Common myeloid progenitor, CD34-positive (primary cell): ENCODE measurements at regions not wholly inside any gene's neighbourhood (a gene's known extent, or its start where the extent isn't known, plus 50 kb on each side); places are given as distances from the start of the nearest gene placed in this dataset.

Source experiments
- CTCF ChIA-PET: fragments of 350-600 bp; sonication (Branson Sonifier 250); formaldehyde crosslinking; loops from one replicate; lab custom pipeline; 2021; ENCODE audit warnings: antibody characterized with exemption; lab: Charles Lee
- POLR2A ChIA-PET: fragments of 350-600 bp; sonication (Branson Sonifier 250); formaldehyde crosslinking; loops from one replicate; lab custom pipeline; 2021; ENCODE audit warnings: antibody characterized with exemption; lab: Charles Lee
- DNase-seq, 3 donors: peaks; one replicate each; pipeline versions ENCODE4 v3.0.0 to v3.0.0-alpha.2; 2013
- H3K27ac ChIP-seq, 2 experiments: 1 replicate in 1 of 2; 2 replicates in 1 of 2; pipeline ENCODE4 v1.7.0; 2013; ENCODE audit warnings: inconsistent platforms in 2 of 2, low read length in 2 of 2, mild to moderate bottlenecking in 2 of 2, low read depth in 1 of 2, moderate library complexity in 1 of 2; ENCODE audit not compliant: severe bottlenecking in 2 of 2, insufficient read depth in 1 of 2, poor library complexity in 1 of 2
- H3K27me3 ChIP-seq, 5 experiments: replicated peaks in 2 of 5; 1 replicate in 3 of 5; 2 replicates in 2 of 5; pipeline versions ENCODE4 v1.6.1 to v1.7.0; 2013; ENCODE audit warnings: low read length in 4 of 5, mild to moderate bottlenecking in 2 of 5, moderate library complexity in 2 of 5, inconsistent platforms in 1 of 5; ENCODE audit not compliant: insufficient read depth in 5 of 5, control insufficient read depth in 4 of 5
- H3K36me3 ChIP-seq, 4 experiments: 1 replicate in 2 of 4; 2 replicates in 2 of 4; pipeline versions ENCODE4 v1.6.1 to v1.7.0; 2013; ENCODE audit warnings: low read length in 3 of 4, control low read depth in 1 of 4, mild to moderate bottlenecking in 1 of 4; ENCODE audit not compliant: control insufficient read depth in 4 of 4, insufficient read depth in 4 of 4
- H3K4me1 ChIP-seq, 4 experiments: 1 replicate in 3 of 4; 2 replicates in 1 of 4; pipeline versions ENCODE4 v1.6.1 to v1.7.1; 2013; ENCODE audit warnings: low read length in 3 of 4, mild to moderate bottlenecking in 3 of 4, control low read depth in 1 of 4, inconsistent platforms in 1 of 4, moderate library complexity in 1 of 4; ENCODE audit not compliant: control insufficient read depth in 4 of 4, insufficient read depth in 4 of 4; ENCODE audit errors: control extremely low read depth in 1 of 4
- H3K4me3 ChIP-seq, 7 experiments: 1 replicate in 4 of 7; 2 replicates in 3 of 7; pipeline versions ENCODE4 v1.5.1 to v1.7.0; 2013; ENCODE audit warnings: mild to moderate bottlenecking in 7 of 7, low read length in 6 of 7, moderate library complexity in 6 of 7, inconsistent platforms in 2 of 7, low read depth in 2 of 7, control low read depth in 1 of 7; ENCODE audit not compliant: insufficient read depth in 4 of 7, control insufficient read depth in 1 of 7; ENCODE audit errors: extremely low read depth in 1 of 7
- H3K9me3 ChIP-seq, 5 experiments: 1 replicate in 4 of 5; 2 replicates in 1 of 5; pipeline versions ENCODE4 v1.6.1 to v1.7.1; 2013; ENCODE audit warnings: low read length in 4 of 5, mild to moderate bottlenecking in 2 of 5, inconsistent platforms in 1 of 5, low read depth in 1 of 5, moderate library complexity in 1 of 5; ENCODE audit not compliant: control insufficient read depth in 4 of 5, insufficient read depth in 2 of 5; ENCODE audit errors: control extremely low read depth in 1 of 5
- WGBS: methylation state at CpG from one replicate; pipeline ENCODE4 v1.1.5; 2013; ENCODE audit not compliant: insufficient coverage; 5-methylcytosine and 5-hydroxymethylcytosine counted together

DNA sequence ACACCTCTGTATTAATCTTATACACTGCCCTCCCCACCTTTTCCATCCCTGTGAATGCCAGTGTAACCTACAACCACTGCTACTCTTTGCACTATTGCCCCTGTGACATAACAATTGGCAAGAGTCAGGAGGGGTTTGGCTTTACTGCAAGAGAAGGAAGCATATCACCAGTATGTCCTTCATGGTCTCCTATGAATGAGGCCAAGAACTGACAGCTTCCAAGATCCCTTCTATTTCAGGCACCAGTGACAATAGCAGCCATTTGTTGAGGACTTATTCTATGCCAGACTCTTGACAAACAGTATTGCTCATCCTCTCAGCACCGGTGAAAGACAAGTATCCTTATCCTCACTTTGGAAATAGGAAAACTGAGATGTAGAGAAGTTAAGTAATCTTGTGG, 363.9 kb downstream of the MID1IP1 start:
- Histone ChIP-seq H3K9me3 (no peaks in the 10 kb centered on the region), H3K4me1 (peaks cover 0 to 13% (median 9%) of the 10 kb centered on the region in 4 experiments), H3K36me3 (no peaks in the 10 kb centered on the region), H3K27me3 (peaks cover 0 to 37% (median 6%) of the 10 kb centered on the region in 5 experiments), H3K27ac (no peak overlapping the region), H3K4me3 (no peak overlapping the region)
- ChIA-PET POLR2A (no interaction called here), CTCF (interaction anchor here (1.6 kb wide), 1 partner anchor 16 kb away, joined by 4 read pairs; no protein-coding TSS in a partner anchor)
- DNase-seq: no peak
- WGBS: no CpG with 5 or more reads among the region's 1 CpG

GRCh38 chrX:39165773-39166172, 364.5 kb downstream of the MID1IP1 start:
- DNase-seq: no peak
- Histone ChIP-seq H3K36me3 (no peaks in the 10 kb centered on the region), H3K27ac (no peak overlapping the region), H3K27me3 (peaks cover 0 to 35% (median 6%) of the 10 kb centered on the region in 5 experiments), H3K4me1 (peaks cover 0 to 13% (median 9%) of the 10 kb centered on the region in 4 experiments), H3K9me3 (no peaks in the 10 kb centered on the region), H3K4me3 (no peak overlapping the region)
- ChIA-PET CTCF (no interaction called here), POLR2A (no interaction called here)
- 100% methylated on average over 2 of the region's 4 CpGs for WGBS

DNA sequence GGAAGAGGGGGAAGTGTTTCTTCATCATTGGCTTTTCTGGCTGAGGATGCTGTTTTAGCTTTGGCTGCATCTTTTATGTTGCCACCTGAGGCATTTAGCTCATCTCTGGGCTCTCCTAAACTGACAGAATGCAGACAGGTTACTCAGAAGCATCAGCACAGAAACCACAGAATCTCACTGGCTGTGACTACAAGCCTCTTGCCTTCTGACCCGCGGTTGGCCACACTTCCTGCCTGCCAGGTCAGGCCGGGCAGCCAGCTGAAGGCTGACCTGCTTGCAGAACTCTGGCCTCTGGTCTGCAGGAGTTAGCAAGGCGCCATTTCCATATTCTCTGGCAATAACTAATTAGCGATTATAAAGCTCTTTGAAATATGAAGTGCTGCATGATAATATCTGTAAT, 366.5 kb downstream of the MID1IP1 start:
- no peak overlapping the region for H3K27ac ChIP-seq
- no peaks in the 10 kb centered on the region for H3K36me3 ChIP-seq
- DNase-seq: no peak
- H3K9me3 ChIP-seq: peaks cover 0 to 2% (median 0%) of the 10 kb centered on the region in 5 experiments
- POLR2A ChIA-PET: no interaction called here
- H3K27me3 ChIP-seq: peaks cover 0 to 16% (median 6%) of the 10 kb centered on the region in 5 experiments
- CTCF ChIA-PET: interaction anchor here (1.2 kb wide), 1 partner anchor 29 kb away, joined by 3 read pairs; no protein-coding TSS in a partner anchor
- H3K4me3 ChIP-seq: no peak overlapping the region
- WGBS: 45% methylated on average over 4 of the region's 5 CpGs
- peaks cover 0 to 8% (median under 1%) of the 10 kb centered on the region in 4 experiments for H3K4me1 ChIP-seq

GRCh38 chrX:39168609-39169008, 367.4 kb downstream of the MID1IP1 start:
- peaks cover 0 to 8% (median 0%) of the 10 kb centered on the region in 4 experiments for H3K4me1 ChIP-seq
- H3K36me3 ChIP-seq: no peaks in the 10 kb centered on the region
- no peak overlapping the region for H3K27ac ChIP-seq
- H3K4me3 ChIP-seq: no peak overlapping the region
- ChIA-PET CTCF (no interaction called here), POLR2A (no interaction called here)
- DNase-seq: no peak
- WGBS: 88% methylated on average over 10 of the region's 11 CpGs
- H3K27me3 ChIP-seq: peaks cover 0 to 11% (median 4%) of the 10 kb centered on the region in 5 experiments
- H3K9me3 ChIP-seq: peaks cover 0 to 2% (median 0%) of the 10 kb centered on the region in 5 experiments

DNA sequence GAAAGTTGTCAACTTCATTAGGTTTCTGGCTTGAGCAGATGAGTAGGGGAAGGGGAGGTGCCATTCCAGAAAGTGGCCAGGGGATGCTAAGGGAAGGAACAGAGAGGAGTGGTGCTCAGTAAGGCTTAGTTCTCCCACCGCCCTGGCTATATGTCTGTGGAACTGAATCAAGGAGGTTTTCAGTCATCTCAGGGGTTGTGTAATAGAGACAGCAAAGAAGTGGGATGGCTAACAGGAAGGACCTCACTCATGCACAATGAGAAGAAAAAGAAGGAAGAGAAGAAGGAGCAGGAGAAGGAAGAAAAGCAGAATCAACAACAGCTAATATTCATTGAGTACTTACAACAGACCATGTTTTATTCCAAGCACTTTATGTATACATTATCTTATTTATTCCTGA, 368.7 kb downstream of the MID1IP1 start:
- DNase-seq: no peak
- CTCF ChIA-PET: interaction anchor here (0.9 kb wide), 1 partner anchor 18 kb away, joined by 3 read pairs; no protein-coding TSS in a partner anchor
- POLR2A ChIA-PET: no interaction called here
- Histone ChIP-seq H3K36me3 (no peaks in the 10 kb centered on the region), H3K9me3 (peaks cover 0 to 2% (median 0%) of the 10 kb centered on the region in 5 experiments), H3K4me1 (peaks cover 0 to 9% (median 2%) of the 10 kb centered on the region in 4 experiments), H3K27ac (no peak overlapping the region), H3K27me3 (peaks cover 0 to 7% (median 0%) of the 10 kb centered on the region in 5 experiments), H3K4me3 (no peak overlapping the region)
- WGBS: 88% methylated on average over 1 of the region's 1 CpG

- Histone ChIP-seq H3K4me1 (peaks cover 0 to 14% (median 7%) of the 10 kb centered on the region in 4 experiments), H3K36me3 (no peaks in the 10 kb centered on the region), H3K4me3 (no peak overlapping the region), H3K27me3 (peaks cover 0 to 6% (median 0%) of the 10 kb centered on the region in 5 experiments), H3K27ac (no peak overlapping the region), H3K9me3 (peaks cover 0 to 2% (median 0%) of the 10 kb centered on the region in 5 experiments)
- no peak for DNase-seq
- ChIA-PET CTCF (no interaction called here), POLR2A (no interaction called here)
- WGBS: 80% methylated on average over 3 of the region's 3 CpGs
Observed at GRCh38 chrX:39170464-39170863, 369.2 kb downstream of the MID1IP1 start.

- POLR2A ChIA-PET: no interaction called here
- H3K27ac ChIP-seq: no peak overlapping the region
- CTCF ChIA-PET: no interaction called here
- peaks cover 0 to 2% (median 0%) of the 10 kb centered on the region in 5 experiments for H3K9me3 ChIP-seq
- H3K4me1 ChIP-seq: peaks cover 0 to 15% (median 10%) of the 10 kb centered on the region in 4 experiments
- DNase-seq: no peak
- peaks cover 0 to 6% (median 0%) of the 10 kb centered on the region in 5 experiments for H3K27me3 ChIP-seq
- 93% methylated on average over 3 of the region's 3 CpGs for WGBS
- no peak overlapping the region for H3K4me3 ChIP-seq
- H3K36me3 ChIP-seq: no peaks in the 10 kb centered on the region
Observed at GRCh38 chrX:39171686-39172085, 370.4 kb downstream of the MID1IP1 start.
